Right lobe of liver (tissue), 4 donors: ENCODE measurements at regions not wholly inside any gene's neighbourhood (a gene's known extent, or its start where the extent isn't known, plus 50 kb on each side); places are given as distances from the start of the nearest gene placed in this dataset.
"Not testable (repeated sequence)": the region's sequence is repeated elsewhere in the genome, so short reads cannot be mapped to it uniquely, and the experiment has no call there.

Experiments
- CTCF ChIP-seq, 4 donors: fragments of 200-600 bp in 3 of 4; fragments of 450-650 bp in 1 of 4; IDR thresholded peaks; one replicate each; pipeline versions ENCODE4 v1.5.1 to v1.8.0; 2016 to 2022; ENCODE audit warnings: antibody characterized with exemption in 4 of 4, mild to moderate bottlenecking in 2 of 4
- POLR2A ChIP-seq: fragments of 450-650 bp; IDR thresholded peaks from one replicate; pipeline ENCODE4 v1.6.1; 2017; ENCODE audit warnings: antibody characterized with exemption, mild to moderate bottlenecking
- donor health status: DM: no; HTN: no; CAD: no.
- donor health status: DM: no; HTN: no; CAD: no.
- donor health status: DM: no; HTN: yes; CAD: no.

GRCh38 chr2:242171290-242171689 lies 301.8 kb downstream of the RTP5 start:
- TF ChIP-seq CTCF (IDR thresholded peaks at IDR 0.05); POLR2A: not testable (repeated sequence)
